DMS153 (cell line): ENCODE measurements at regions not wholly inside any gene's neighbourhood (a gene's known extent, or its start where the extent isn't known, plus 50 kb on each side); places are given as distances from the start of the nearest gene placed in this dataset.
A peak's percentile ranks its signal among the peaks of the same experiment; 100 is the strongest.
"Not testable (repeated sequence)": the region's sequence is repeated elsewhere in the genome, so short reads cannot be mapped to it uniquely, and the experiment has no call there.

Experiments
- DNase-seq: peaks from one replicate; lab custom pipeline; 2025; lab: John Stamatoyannopoulos, UW

DNA sequence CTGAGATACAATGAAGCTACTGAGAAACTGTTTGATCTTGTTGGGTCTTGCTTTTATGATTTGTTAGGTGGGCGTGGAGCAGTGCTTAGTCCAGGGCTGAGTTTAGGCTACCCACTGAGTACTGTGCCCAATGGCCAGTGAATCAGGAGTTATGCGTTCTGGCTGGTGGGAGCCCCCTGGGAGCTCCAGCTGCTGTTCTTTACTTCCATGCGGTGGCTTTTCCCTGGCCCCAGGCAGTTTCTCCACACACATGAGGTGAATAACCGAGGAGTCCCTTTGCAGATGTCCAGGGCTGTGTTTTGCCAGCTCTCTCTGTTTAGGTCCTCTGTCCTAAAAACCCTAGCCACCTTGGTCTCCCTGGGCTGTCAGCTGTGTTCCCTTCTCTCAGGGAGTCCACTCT lies 106.5 kb downstream of the KLF13 start:
- no peak for DNase-seq

- DNase-seq, result no peak
Observed at GRCh38 chr15:31433574-31433973, 106.9 kb downstream of the KLF13 start.

DNA sequence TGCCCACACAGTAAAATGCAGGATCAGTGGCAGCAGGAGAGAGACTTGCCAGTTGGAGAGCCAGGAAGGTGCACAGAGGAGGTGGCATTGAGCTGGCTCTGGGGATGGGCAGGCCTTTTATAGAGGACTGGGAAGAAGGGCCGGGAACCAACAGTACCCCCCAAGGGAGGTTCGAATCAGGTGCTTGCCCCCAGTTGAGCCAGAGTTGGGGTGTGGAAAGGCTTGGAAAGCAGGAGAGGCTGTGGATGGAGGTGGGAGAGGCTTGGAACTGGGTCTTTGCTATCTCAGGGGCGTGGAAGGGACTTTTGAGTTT lies 107.6 kb downstream of the KLF13 start:
- no peak for DNase-seq

- DNase-seq, result no peak
Observed at GRCh38 chr15:31434588-31435260, 108.1 kb downstream of the KLF13 start.

GRCh38 chr15:31435261-31435911 lies 108.8 kb downstream of the KLF13 start:
- peak; percentile 18 for DNase-seq

DNA sequence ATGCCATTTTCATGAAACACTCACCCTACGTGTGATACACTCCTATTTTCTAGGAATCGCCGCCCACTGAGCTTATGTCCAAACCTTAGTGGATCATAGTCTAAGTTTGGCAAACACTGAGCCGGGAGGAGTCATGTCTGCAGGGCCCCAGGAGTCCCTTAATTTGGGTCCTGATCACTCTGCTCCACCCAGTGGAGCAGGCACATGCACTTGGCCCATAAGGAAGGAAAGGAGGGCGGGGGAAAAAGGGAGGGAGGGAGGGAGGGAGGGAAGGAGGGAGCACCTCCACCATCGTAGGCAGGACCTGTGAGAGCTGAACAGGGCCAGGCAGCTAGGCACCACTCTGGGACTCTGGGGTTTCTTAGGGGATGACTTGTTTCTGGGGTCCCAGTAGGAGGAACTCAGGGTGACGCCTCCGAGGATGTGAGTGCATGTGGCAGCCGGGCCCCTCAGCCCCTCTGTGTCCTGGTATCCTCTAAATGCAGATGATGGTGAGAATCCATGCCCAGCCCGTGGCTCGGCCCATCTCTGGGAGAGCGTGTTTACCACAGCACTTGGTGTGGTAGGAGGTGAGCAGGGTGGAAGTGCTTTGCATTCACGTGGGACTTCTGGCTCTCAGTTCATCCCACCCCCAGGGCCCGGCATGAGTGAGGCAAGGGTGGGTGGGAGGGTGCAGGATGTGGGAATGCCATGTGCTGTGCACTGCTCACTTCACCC lies 109.4 kb downstream of the KLF13 start:
- no peak for DNase-seq

DNA sequence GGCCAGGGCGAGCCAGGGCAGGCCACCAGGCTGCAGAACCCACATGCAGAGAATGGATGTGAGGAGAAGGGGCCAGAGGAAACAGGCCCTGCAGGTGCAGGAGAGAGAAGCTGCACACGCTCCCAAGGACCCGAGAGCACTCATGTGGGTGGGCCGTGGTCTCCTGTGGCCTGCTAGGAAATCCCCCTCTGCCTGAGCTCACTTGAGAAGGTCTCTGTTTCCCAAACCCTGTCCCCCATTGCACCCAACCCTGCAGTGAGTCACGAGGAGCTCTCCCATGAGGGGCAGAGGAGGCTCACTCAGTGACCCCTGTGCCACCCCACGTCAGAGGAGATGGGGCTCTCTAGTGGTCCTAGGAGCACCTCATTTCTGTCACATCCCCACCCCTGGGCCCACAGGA lies 111.1 kb downstream of the KLF13 start:
- DNase-seq, result no peak

DNA sequence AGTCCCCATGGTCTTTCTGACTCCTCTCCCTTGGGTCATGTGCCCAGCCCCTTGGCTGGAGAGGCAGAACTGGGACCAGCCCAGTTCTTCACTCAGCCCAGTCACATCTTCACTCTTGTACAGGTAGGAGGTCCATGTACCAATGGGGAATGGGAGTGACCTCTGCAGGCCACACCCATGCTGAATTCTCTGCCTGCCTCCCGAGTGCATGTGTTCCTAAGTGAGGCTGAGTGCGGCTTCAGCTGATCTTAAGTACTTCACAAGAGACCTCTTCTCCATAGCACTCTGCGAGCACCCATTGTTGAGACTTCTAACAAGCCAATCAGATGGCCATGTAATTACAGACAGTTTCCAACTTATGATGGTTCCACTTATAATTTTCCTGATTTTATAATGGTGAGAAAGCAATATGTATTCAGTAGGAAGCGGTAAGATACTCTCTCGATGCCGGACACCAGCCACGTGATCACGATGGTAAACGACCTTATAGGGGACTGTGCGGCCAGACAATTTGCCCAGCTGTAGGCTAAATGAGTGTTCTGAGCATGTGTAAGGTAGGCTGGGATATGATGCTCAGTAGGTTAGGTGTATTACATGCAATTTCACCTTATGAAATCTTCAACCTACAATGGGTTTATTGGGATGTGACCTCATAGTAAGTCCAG lies 112.1 kb downstream of the KLF13 start:
- no peak for DNase-seq

DNA sequence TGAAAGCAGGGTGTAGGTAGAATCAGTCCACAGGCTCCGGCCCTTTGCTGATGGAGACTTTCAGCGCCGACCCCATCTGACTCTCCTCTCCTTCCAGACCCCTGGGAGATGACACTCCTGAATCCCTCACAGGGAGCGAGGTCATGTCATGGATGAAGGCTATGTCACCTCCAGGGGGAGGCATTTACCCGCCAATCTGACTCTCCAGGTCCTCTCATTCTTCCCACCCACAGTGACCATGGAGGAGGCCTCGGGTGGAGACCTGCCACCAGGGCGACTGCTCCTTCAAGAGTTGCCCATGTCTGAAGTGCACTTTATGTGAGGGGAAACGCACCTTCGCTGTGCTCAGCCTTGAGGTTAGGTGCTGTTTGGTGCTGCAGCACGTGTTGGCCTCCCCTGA lies 112.7 kb downstream of the KLF13 start:
- no peak for DNase-seq

GRCh38 chr15:31440216-31440615 lies 113.6 kb downstream of the KLF13 start:
- not testable (repeated sequence) for DNase-seq

DNA sequence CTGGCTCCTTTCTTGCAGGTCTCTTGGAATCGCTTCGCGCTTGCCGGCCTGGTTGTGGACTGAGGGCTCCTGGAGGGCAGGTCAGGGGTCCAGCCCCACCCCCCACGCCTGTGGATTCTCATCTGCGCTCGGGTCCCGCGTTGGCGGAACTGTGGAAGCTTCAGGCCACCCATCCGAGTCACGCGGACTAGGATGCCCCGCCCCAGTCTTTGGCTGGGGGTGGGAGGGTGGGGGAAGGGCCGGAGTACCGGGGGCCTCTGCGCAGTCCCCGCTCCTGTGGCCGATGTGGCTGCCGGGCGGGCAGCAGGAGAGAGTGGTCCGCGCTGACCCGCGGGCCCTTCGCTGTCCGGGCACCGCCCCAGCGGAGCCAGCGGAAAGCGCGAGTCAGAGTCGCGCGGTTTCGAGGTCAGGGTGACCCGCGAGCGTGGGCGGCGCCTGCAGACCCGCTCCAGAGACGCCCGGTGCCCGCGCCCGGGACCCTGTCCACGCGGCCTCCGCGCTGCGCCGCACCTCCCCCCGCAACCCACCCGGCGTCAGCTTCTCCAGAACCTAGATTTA lies 114.2 kb downstream of the KLF13 start:
- DNase-seq, result no peak

GRCh38 chr15:31442226-31442625 lies 115.6 kb downstream of the KLF13 start:
- no peak for DNase-seq

DNA sequence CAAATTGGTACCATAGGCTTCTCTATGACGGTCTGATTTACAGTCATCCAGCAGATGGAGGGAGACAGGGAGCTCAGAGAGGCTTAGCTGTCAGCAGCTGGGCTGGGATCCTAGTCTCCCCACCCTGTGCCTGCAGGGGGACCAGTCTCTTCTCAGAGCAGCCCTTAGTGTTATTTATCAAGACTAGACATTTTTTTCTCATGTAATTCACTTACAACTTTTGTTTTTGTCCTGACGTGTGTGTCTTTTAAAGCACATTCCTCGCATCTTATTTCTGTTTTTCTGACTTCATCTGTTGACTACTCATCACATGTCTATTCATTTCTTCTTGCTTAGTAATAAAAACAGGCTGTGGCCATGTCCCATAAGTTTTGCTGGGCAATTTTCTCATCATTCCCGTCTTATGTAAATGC lies 116.1 kb downstream of the KLF13 start:
- no peak for DNase-seq

GRCh38 chr15:31444844-31445243 lies 118.2 kb downstream of the KLF13 start:
- no peak for DNase-seq

- DNase-seq, result no peak
Observed at GRCh38 chr15:31446546-31446945, 119.9 kb downstream of the KLF13 start.

DNA sequence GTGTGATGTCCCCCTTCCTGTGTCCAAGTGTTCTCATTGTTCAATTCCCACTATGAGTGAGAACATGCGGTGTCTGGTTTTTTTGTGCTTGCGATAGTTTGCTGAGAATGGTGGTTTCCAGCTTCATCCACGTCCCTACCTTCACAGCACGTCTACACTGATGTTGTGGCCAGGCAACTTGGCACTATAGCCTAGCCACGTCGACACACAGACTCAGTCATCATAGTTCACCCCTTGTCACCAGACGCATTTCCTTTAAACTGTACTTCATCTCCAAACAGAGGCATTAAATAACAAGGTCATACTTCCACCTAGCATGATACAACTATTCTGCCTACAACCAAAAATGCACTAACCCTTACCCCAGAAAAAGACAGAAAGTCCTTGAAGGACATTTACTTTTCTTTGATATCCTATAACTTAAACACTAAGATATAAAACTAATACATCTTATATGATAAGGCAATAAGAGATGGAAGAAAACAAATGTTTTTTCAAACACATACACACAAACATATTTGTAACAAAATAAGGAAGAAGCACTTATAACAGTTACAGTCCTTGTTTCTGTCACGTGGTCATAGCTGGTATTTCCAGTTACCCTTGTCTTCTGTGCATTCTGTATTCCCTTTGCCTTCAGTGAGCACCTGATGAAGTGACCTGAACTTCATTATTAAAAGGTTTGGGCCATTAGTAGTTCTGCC lies 121.4 kb downstream of the KLF13 start:
- no peak for DNase-seq

DNA sequence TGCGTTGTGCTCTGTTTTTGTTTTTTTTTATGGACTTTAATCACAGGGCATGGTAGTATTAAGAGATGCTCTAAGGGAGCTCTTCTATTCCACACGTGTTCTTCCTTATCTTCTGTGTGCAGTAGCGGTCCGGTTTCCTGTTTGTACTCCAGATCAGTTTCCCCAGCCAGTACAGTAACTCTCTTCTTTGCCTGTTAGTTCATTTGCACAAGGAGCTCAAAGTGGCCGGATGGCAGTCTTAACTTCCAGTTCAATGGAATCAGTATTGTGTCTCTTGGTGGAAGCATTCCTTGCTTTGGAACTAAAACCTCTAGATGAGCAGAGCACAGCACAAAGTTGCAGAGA lies 122.0 kb downstream of the KLF13 start:
- no peak for DNase-seq

- no peak for DNase-seq
Observed at GRCh38 chr15:31452595-31453557, 126.2 kb downstream of the KLF13 start.

GRCh38 chr15:31453558-31454318 lies 127.1 kb downstream of the KLF13 start:
- no peak for DNase-seq

DNA sequence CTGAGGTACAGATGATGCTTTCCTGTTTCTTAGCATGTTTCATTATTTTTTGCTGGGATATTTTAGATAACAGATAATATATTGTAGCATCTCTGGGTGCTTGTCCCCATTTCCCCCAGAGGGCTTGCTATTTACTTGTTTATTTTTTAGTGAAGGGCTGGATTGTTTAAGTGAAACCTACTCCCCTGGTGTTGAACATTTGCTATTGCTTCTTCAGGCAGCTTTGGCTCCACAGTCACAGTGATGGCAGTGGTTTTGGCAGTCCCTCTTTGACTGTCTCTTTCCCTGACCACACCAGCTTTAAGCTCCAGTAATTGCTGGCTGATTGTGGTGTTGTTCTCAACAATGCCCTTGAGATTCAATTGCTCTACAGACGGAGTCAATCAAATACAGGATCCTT lies 128.9 kb downstream of the KLF13 start:
- no peak for DNase-seq
